Mesenchymal stem cell (in vitro differentiated cells and primary cell): ENCODE measurements at regions not wholly inside any gene's neighbourhood (a gene's known extent, or its start where the extent isn't known, plus 50 kb on each side); places are given as distances from the start of the nearest gene placed in this dataset.
"Not testable (repeated sequence)": the region's sequence is repeated elsewhere in the genome, so short reads cannot be mapped to it uniquely, and the experiment has no call there.

Experiments
- DNase-seq: peaks from one replicate; pipeline ENCODE4 v3.0.0-alpha.2; 2013
- H2AFZ ChIP-seq: one replicate; pipeline ENCODE4 v1.6.1; 2013; ENCODE audit warnings: low read depth, mild to moderate bottlenecking, control low read depth, inconsistent platforms, low read length, moderate library complexity
- H2AK5ac ChIP-seq: 2 replicates; pipeline ENCODE4 v1.6.1; 2013; ENCODE audit warnings: low read length, moderate library complexity, mild to moderate bottlenecking, inconsistent platforms; ENCODE audit not compliant: severe bottlenecking
- H2BK120ac ChIP-seq: one replicate; pipeline ENCODE4 v1.6.1; 2013; ENCODE audit warnings: low read depth, mild to moderate bottlenecking, inconsistent platforms, low read length, moderate library complexity
- H2BK12ac ChIP-seq, 2 experiments: one replicate each; pipeline ENCODE4 v1.6.1; 2013; ENCODE audit warnings: inconsistent platforms in 2 of 2, low read length in 2 of 2, mild to moderate bottlenecking in 2 of 2, moderate library complexity in 2 of 2, control low read depth in 1 of 2
- H2BK15ac ChIP-seq: one replicate; pipeline ENCODE4 v1.6.1; 2013; ENCODE audit warnings: mild to moderate bottlenecking, low read depth, inconsistent platforms; ENCODE audit not compliant: poor library complexity, severe bottlenecking
- H2BK5ac ChIP-seq: 2 replicates; pipeline ENCODE4 v1.6.1; 2013; ENCODE audit warnings: low read depth, mild to moderate bottlenecking, low read length, control low read depth, inconsistent platforms; ENCODE audit not compliant: poor library complexity, severe bottlenecking
- H3K14ac ChIP-seq, 2 experiments: one replicate each; pipeline ENCODE4 v1.6.1; 2013; ENCODE audit warnings: inconsistent platforms in 2 of 2, low read length in 2 of 2, control low read depth in 1 of 2, mild to moderate bottlenecking in 1 of 2, moderate library complexity in 1 of 2
- H3K18ac ChIP-seq, 2 experiments: one replicate each; pipeline ENCODE4 v1.6.1; 2013; ENCODE audit warnings: inconsistent platforms in 2 of 2, low read length in 2 of 2, control low read depth in 1 of 2, low read depth in 1 of 2, mild to moderate bottlenecking in 1 of 2
- H3K23ac ChIP-seq, 2 experiments: one replicate each; pipeline ENCODE4 v1.6.1; 2013; ENCODE audit warnings: inconsistent platforms in 2 of 2, low read length in 2 of 2, mild to moderate bottlenecking in 2 of 2, moderate library complexity in 2 of 2, control low read depth in 1 of 2
- H3K27ac ChIP-seq: 2 replicates; pipeline ENCODE4 v1.5.1; 2013; ENCODE audit warnings: mild to moderate bottlenecking, moderate library complexity, low read length, control low read depth, inconsistent platforms; ENCODE audit not compliant: poor library complexity, severe bottlenecking
- H3K27me3 ChIP-seq, 2 experiments: 2 replicates each; pipeline versions ENCODE4 v1.6.1 to v1.7.0; 2013; ENCODE audit warnings: low read length in 2 of 2, mild to moderate bottlenecking in 2 of 2, moderate library complexity in 2 of 2, control low read depth in 1 of 2, inconsistent platforms in 1 of 2; ENCODE audit not compliant: control insufficient read depth in 1 of 2, insufficient read depth in 1 of 2
- H3K36me3 ChIP-seq, 2 experiments: 2 replicates each; pipeline versions ENCODE4 v1.6.1 to v1.7.0; 2013; ENCODE audit warnings: low read length in 2 of 2, control low read depth in 1 of 2, inconsistent platforms in 1 of 2, low read depth in 1 of 2, mild to moderate bottlenecking in 1 of 2; ENCODE audit not compliant: insufficient read depth in 2 of 2, control insufficient read depth in 1 of 2
- H3K4ac ChIP-seq, 2 experiments: one replicate each; pipeline ENCODE4 v1.6.1; 2013; ENCODE audit warnings: inconsistent platforms in 2 of 2, low read length in 2 of 2, mild to moderate bottlenecking in 2 of 2, moderate library complexity in 2 of 2, control low read depth in 1 of 2, low read depth in 1 of 2
- H3K4me1 ChIP-seq: 2 replicates; pipeline ENCODE4 v1.6.1; 2013; ENCODE audit warnings: low read depth, low read length, control low read depth; ENCODE audit not compliant: control insufficient read depth, insufficient read depth
- H3K4me2 ChIP-seq: 2 replicates; pipeline ENCODE4 v1.6.1; 2013; ENCODE audit warnings: low read length, mild to moderate bottlenecking, inconsistent platforms; ENCODE audit not compliant: poor library complexity, severe bottlenecking
- H3K4me3 ChIP-seq, 2 experiments: 2 replicates each; pipeline versions ENCODE4 v1.5.1 to v1.7.0; 2013; ENCODE audit warnings: low read length in 2 of 2, mild to moderate bottlenecking in 2 of 2, control low read depth in 1 of 2, low read depth in 1 of 2; ENCODE audit not compliant: insufficient read depth in 1 of 2
- H3K79me1 ChIP-seq: replicated peaks from 2 replicates; pipeline ENCODE4 v1.6.1; 2013; ENCODE audit warnings: mild to moderate bottlenecking, control low read depth, low read length, inconsistent platforms; ENCODE audit not compliant: poor library complexity, severe bottlenecking
- H3K9ac ChIP-seq: 2 replicates; pipeline ENCODE4 v1.7.0; 2013; ENCODE audit warnings: mild to moderate bottlenecking, low read length, moderate library complexity
- H3K9me3 ChIP-seq: 2 replicates; pipeline ENCODE4 v1.7.0; 2013; ENCODE audit warnings: mild to moderate bottlenecking, low read length; ENCODE audit not compliant: control insufficient read depth
- H4K8ac ChIP-seq: one replicate; pipeline ENCODE4 v1.6.1; 2013; ENCODE audit warnings: inconsistent platforms, mild to moderate bottlenecking, low read length, moderate library complexity
- H4K91ac ChIP-seq: one replicate; pipeline ENCODE4 v1.6.1; 2013; ENCODE audit warnings: mild to moderate bottlenecking, low read length, inconsistent platforms
- WGBS: methylation state at CpG from one replicate; pipeline ENCODE4 v1.1.7; 2013; ENCODE audit warnings: mixed read lengths; 5-methylcytosine and 5-hydroxymethylcytosine counted together

DNA sequence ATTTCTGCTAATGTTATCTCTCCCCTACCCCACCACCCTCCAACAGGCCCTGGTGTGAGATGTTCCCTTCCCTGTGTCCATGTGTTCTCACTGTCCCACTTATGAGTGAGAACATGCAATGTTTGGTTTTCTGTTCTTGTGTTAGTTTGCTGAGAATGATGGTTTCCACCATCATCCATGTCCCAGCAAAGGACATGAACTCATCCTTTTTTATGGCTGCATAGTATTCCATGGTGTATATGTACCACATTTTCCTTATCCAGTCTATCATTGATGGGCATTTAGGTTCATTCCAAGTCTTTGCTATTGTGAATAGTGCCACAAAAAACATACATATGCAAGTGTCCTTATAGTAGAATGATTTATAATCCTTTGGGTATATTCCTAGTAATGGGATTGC is 104.5 kb downstream of the ZNF33B start:
- H3K4me1 ChIP-seq, H3K23ac ChIP-seq, H3K4me2 ChIP-seq, H2BK120ac ChIP-seq, H2AK5ac ChIP-seq, H3K4ac ChIP-seq, H4K91ac ChIP-seq, H3K4me3 ChIP-seq, H2BK12ac ChIP-seq, H3K79me1 ChIP-seq, H3K27me3 ChIP-seq, DNase-seq, H2AFZ ChIP-seq, H2BK5ac ChIP-seq, H2BK15ac ChIP-seq, H3K36me3 ChIP-seq, H4K8ac ChIP-seq, H3K18ac ChIP-seq, H3K14ac ChIP-seq, H3K9ac ChIP-seq, H3K27ac ChIP-seq: not testable (repeated sequence)
- H3K9me3 ChIP-seq = peaks cover 42% of the 10 kb centered on the region

DNA sequence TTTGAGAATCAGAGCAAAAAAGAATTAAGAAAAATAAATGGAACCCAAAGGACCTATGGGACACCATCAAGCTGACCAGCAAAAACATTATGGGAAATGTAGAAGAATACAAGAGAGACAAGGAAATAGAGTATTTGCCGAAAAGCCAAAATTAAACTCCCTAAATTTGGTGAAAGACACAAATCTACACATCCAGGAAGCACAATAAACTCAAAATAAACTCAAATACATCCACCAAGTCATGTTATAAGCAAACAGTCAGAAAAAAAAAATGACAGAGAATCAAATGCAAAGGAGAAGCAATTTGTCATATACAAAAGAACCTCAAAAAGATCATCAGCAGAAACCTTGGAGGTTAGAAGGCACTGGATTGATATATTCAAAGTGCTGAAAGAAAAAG is 105.4 kb downstream of the ZNF33B start:
- no peak overlapping the region for H3K4me3 ChIP-seq
- no peak overlapping the region for H3K9ac ChIP-seq
- no peak overlapping the region for H4K8ac ChIP-seq
- H4K91ac ChIP-seq = no peak overlapping the region
- WGBS = no CpG with 5 or more reads among the region's 1 CpG
- DNase-seq = no peak
- H3K23ac ChIP-seq = no peak overlapping the region
- no peaks in the 10 kb centered on the region for H3K4me1 ChIP-seq
- H2BK12ac ChIP-seq = no peak overlapping the region
- H2BK120ac ChIP-seq = no peak overlapping the region
- no peaks in the 10 kb centered on the region for H3K27me3 ChIP-seq
- H3K14ac ChIP-seq = no peak overlapping the region
- no peak overlapping the region for H3K18ac ChIP-seq
- no peak overlapping the region for H2AFZ ChIP-seq
- H3K4ac ChIP-seq = no peak overlapping the region
- no peak overlapping the region for H2BK15ac ChIP-seq
- no peaks in the 10 kb centered on the region for H3K79me1 ChIP-seq
- H3K9me3 ChIP-seq = peaks cover 34% of the 10 kb centered on the region
- no peak overlapping the region for H2BK5ac ChIP-seq
- no peak overlapping the region for H3K4me2 ChIP-seq
- H3K36me3 ChIP-seq = no peaks in the 10 kb centered on the region
- H2AK5ac ChIP-seq = no peak overlapping the region
- no peak overlapping the region for H3K27ac ChIP-seq

GRCh38 chr10:42523098-42523497 is 115.3 kb downstream of the ZNF33B start:
- Histone ChIP-seq H2BK12ac (no peak overlapping the region), H2AK5ac (no peak overlapping the region), H3K9ac (no peak overlapping the region), H3K4me2 (no peak overlapping the region), H2BK15ac (no peak overlapping the region), H3K4me3 (peak overlapping the region in 1 of 2 experiments; percentile 56), H2BK120ac (no peak overlapping the region), H3K9me3 (peaks cover 74% of the 10 kb centered on the region), H4K8ac (no peak overlapping the region), H3K4me1 (no peaks in the 10 kb centered on the region), H3K36me3 (peaks cover 11 to 55% of the 10 kb centered on the region in 2 experiments), H3K18ac (no peak overlapping the region), H3K27ac (no peak overlapping the region), H3K14ac (no peak overlapping the region), H4K91ac (no peak overlapping the region), H3K4ac (no peak overlapping the region), H3K79me1 (no peaks in the 10 kb centered on the region), H2BK5ac (no peak overlapping the region), H3K27me3 (no peaks in the 10 kb centered on the region), H2AFZ (no peak overlapping the region), H3K23ac (no peak overlapping the region)
- 67% methylated on average over 2 of the region's 2 CpGs for WGBS
- no peak for DNase-seq

- H3K4me2 ChIP-seq = no peak overlapping the region
- no peak overlapping the region for H2BK15ac ChIP-seq
- H2BK12ac ChIP-seq = no peak overlapping the region
- no peak overlapping the region for H2BK5ac ChIP-seq
- H3K27me3 ChIP-seq = no peaks in the 10 kb centered on the region
- no peak overlapping the region for H3K18ac ChIP-seq
- H3K4ac ChIP-seq = no peak overlapping the region
- H2AK5ac ChIP-seq = no peak overlapping the region
- H3K4me1 ChIP-seq = no peaks in the 10 kb centered on the region
- no peak overlapping the region for H3K9ac ChIP-seq
- WGBS = 75% methylated on average over 2 of the region's 5 CpGs
- H4K91ac ChIP-seq = no peak overlapping the region
- H3K14ac ChIP-seq = no peak overlapping the region
- H3K79me1 ChIP-seq = no peaks in the 10 kb centered on the region
- H3K36me3 ChIP-seq = peaks cover 9 to 51% of the 10 kb centered on the region in 2 experiments
- peak overlapping the region in 1 of 2 experiments; percentile 46 for H3K4me3 ChIP-seq
- H2BK120ac ChIP-seq = no peak overlapping the region
- H3K27ac ChIP-seq = no peak overlapping the region
- no peak for DNase-seq
- H4K8ac ChIP-seq = no peak overlapping the region
- H3K23ac ChIP-seq = no peak overlapping the region
- peaks cover 99% of the 10 kb centered on the region for H3K9me3 ChIP-seq
- H2AFZ ChIP-seq = no peak overlapping the region
These were observed 118.5 kb downstream of the ZNF33B start for GRCh38 chr10:42519761-42520460.
